MM.1S (cell line): ENCODE measurements at regions not wholly inside any gene's neighbourhood (a gene's known extent, or its start where the extent isn't known, plus 50 kb on each side); places are given as distances from the start of the nearest gene placed in this dataset.
A peak's percentile ranks its signal among the peaks of the same experiment; 100 is the strongest.

ENCODE experiments used
- DNase-seq: peaks from one replicate; pipeline ENCODE4 v3.0.0-alpha.2; 2015
- H2AFZ ChIP-seq: fragments of 300-600 bp; sonication (generic); 2 replicates; pipeline ENCODE4 v1.6.0; 2016; ENCODE audit warnings: antibody characterized with exemption, low read length
- H3F3A ChIP-seq: fragments of 300-600 bp; sonication (generic); 2 replicates; pipeline ENCODE4 v1.6.1; 2016; ENCODE audit warnings: mild to moderate bottlenecking, antibody characterized with exemption, low read length, moderate library complexity, mixed read lengths; ENCODE audit not compliant: insufficient read depth
- H3K27ac ChIP-seq: fragments of 300-600 bp; sonication (generic); 2 replicates; pipeline ENCODE4 v1.5.1; 2016; ENCODE audit warnings: mild to moderate bottlenecking, low read length
- H3K27me3 ChIP-seq: fragments of 300-600 bp; sonication (generic); replicated peaks from 2 replicates; pipeline ENCODE4 v1.6.0; 2016; ENCODE audit warnings: low read length; ENCODE audit not compliant: insufficient read depth
- H3K36me3 ChIP-seq: fragments of 300-600 bp; sonication (generic); replicated peaks from 2 replicates; pipeline ENCODE4 v1.6.1; 2016; ENCODE audit warnings: mild to moderate bottlenecking, low read length, mixed read lengths; ENCODE audit not compliant: insufficient read depth
- H3K4me1 ChIP-seq: fragments of 300-600 bp; sonication (generic); 2 replicates; pipeline ENCODE4 v1.6.1; 2016; ENCODE audit warnings: low read length, mixed read lengths
- H3K4me2 ChIP-seq: fragments of 300-600 bp; sonication (generic); 2 replicates; pipeline ENCODE4 v1.6.0; 2016; ENCODE audit warnings: low read depth, low read length
- H3K4me3 ChIP-seq: fragments of 300-600 bp; sonication (generic); 2 replicates; pipeline ENCODE4 v1.5.1; 2016; ENCODE audit warnings: low read length, mixed read lengths
- H3K79me2 ChIP-seq: fragments of 300-600 bp; sonication (generic); 2 replicates; pipeline ENCODE4 v1.6.1; 2016; ENCODE audit warnings: mixed run types, low read length, mixed read lengths
- H3K9ac ChIP-seq: fragments of 300-600 bp; sonication (generic); 2 replicates; pipeline ENCODE4 v1.6.1; 2016; ENCODE audit warnings: low read length, mixed read lengths
- H3K9me2 ChIP-seq: fragments of 300-600 bp; sonication (generic); replicated peaks from 2 replicates; pipeline ENCODE4 v1.6.1; 2016; ENCODE audit warnings: mild to moderate bottlenecking, low read length, mixed read lengths; ENCODE audit not compliant: insufficient read depth
- H3K9me3 ChIP-seq: fragments of 300-600 bp; sonication (generic); replicated peaks from 2 replicates; pipeline ENCODE4 v1.6.1; 2016; ENCODE audit warnings: mild to moderate bottlenecking, low read length, mixed read lengths; ENCODE audit not compliant: insufficient read depth
- H4K20me1 ChIP-seq: fragments of 300-600 bp; sonication (generic); 2 replicates; pipeline ENCODE4 v1.6.1; 2016; ENCODE audit warnings: mild to moderate bottlenecking, low read length, moderate library complexity, mixed read lengths; ENCODE audit not compliant: insufficient read depth
- CTCF ChIP-seq: fragments of 300-600 bp; sonication (generic); IDR thresholded peaks from 2 replicates; pipeline ENCODE4 v1.5.1; 2016; ENCODE audit warnings: antibody characterized with exemption, low read length, mixed read lengths
- EZH2 ChIP-seq: fragments of 300-600 bp; sonication (generic); optimal IDR thresholded peaks from 2 replicates; pipeline ENCODE3; 2017; ENCODE audit warnings: low read depth, mild to moderate bottlenecking, antibody characterized with exemption, low read length, mixed read lengths
- EZH2phosphoT487 ChIP-seq: fragments of 300-600 bp; sonication (generic); IDR thresholded peaks from 2 replicates; pipeline ENCODE4 v1.6.1; 2018; ENCODE audit warnings: antibody characterized with exemption, low read length

GRCh38 chr20:37627060-37627766, 66.6 kb upstream of the CTNNBL1 start:
- Histone ChIP-seq H3K27me3 (peaks cover 50% of the 10 kb centered on the region), H3K9ac (no peak overlapping the region), H3F3A (no peaks in the 10 kb centered on the region), H3K9me3 (no peaks in the 10 kb centered on the region), H3K9me2 (no peaks in the 10 kb centered on the region), H4K20me1 (no peaks in the 10 kb centered on the region), H3K4me2 (no peak overlapping the region), H3K79me2 (no peaks in the 10 kb centered on the region), H2AFZ (no peak overlapping the region), H3K27ac (no peak overlapping the region), H3K4me3 (no peak overlapping the region), H3K36me3 (no peaks in the 10 kb centered on the region), H3K4me1 (no peaks in the 10 kb centered on the region)
- TF ChIP-seq EZH2 (no peak), CTCF (no peak), EZH2phosphoT487 (no peak)
- peak; percentile 54 for DNase-seq

GRCh38 chr20:37624963-37625362, 68.9 kb upstream of the CTNNBL1 start:
- Histone ChIP-seq H4K20me1 (no peaks in the 10 kb centered on the region), H3F3A (no peaks in the 10 kb centered on the region), H2AFZ (no peak overlapping the region), H3K27me3 (peaks cover 31% of the 10 kb centered on the region), H3K9ac (no peak overlapping the region), H3K36me3 (no peaks in the 10 kb centered on the region), H3K4me1 (no peaks in the 10 kb centered on the region), H3K4me3 (no peak overlapping the region), H3K9me2 (no peaks in the 10 kb centered on the region), H3K79me2 (no peaks in the 10 kb centered on the region), H3K4me2 (no peak overlapping the region), H3K27ac (no peak overlapping the region), H3K9me3 (no peaks in the 10 kb centered on the region)
- DNase-seq: no peak
- no peak for TF ChIP-seq EZH2phosphoT487
- no peak for TF ChIP-seq EZH2
- TF ChIP-seq CTCF: no peak

DNA sequence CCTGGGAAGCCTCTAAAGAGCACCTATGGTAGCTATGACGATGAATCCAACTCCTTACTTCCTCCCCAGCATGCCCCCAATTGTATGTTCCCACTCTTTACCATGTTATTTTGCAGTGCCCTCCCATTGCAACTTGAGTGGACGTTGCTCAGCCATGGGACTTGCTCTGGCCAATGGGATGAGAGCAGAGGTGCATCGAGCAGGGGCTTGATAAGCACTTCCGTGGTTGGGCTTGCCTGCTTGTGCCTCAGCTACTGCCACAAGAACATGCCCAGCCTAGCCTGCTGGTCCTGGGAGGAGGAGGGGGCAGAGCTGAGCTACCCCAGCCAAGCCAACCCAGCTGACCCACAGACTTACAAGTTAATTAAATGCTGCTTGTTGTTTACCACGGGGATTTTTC, 71.1 kb upstream of the CTNNBL1 start:
- Histone ChIP-seq H3K9me2 (no peaks in the 10 kb centered on the region), H3K36me3 (no peaks in the 10 kb centered on the region), H3K79me2 (no peaks in the 10 kb centered on the region), H3K27me3 (peaks cover 18% of the 10 kb centered on the region; the same call in 1 of the 2 replicates), H3F3A (no peaks in the 10 kb centered on the region), H3K4me1 (no peaks in the 10 kb centered on the region), H3K9me3 (no peaks in the 10 kb centered on the region), H4K20me1 (no peaks in the 10 kb centered on the region), H3K4me3 (no peak overlapping the region), H2AFZ (no peak overlapping the region), H3K4me2 (no peak overlapping the region), H3K27ac (no peak overlapping the region), H3K9ac (no peak overlapping the region)
- TF ChIP-seq EZH2phosphoT487 (no peak), CTCF (no peak), EZH2 (no peak)
- DNase-seq: no peak
